OCI-LY1 (cell line): ENCODE measurements at regions not wholly inside any gene's neighbourhood (a gene's known extent, or its start where the extent isn't known, plus 50 kb on each side); places are given as distances from the start of the nearest gene placed in this dataset.

ENCODE experiments used
- H2AFZ ChIP-seq: fragments of 200-600 bp; sonication (generic), shearing (Covaris generic); 2 replicates; pipeline ENCODE4 v1.6.0; 2014; ENCODE audit warnings: antibody characterized with exemption, mild to moderate bottlenecking, low read length
- H3F3A ChIP-seq: fragments of 200-600 bp; sonication (generic), shearing (Covaris generic); 2 replicates; pipeline ENCODE4 v1.6.0; 2014; ENCODE audit warnings: mild to moderate bottlenecking, antibody characterized with exemption, low read length, moderate library complexity; ENCODE audit not compliant: insufficient read depth
- H3K27ac ChIP-seq: fragments of 200-600 bp; sonication (generic); 2 replicates; pipeline ENCODE4 v1.5.1; 2014; ENCODE audit warnings: low read length, mixed run types, mild to moderate bottlenecking, low read depth; ENCODE audit not compliant: poor library complexity, severe bottlenecking
- H3K27me3 ChIP-seq: fragments of 200-600 bp; sonication (generic); 2 replicates; pipeline ENCODE4 v1.6.0; 2014; ENCODE audit warnings: antibody characterized with exemption, mild to moderate bottlenecking, low read length, moderate library complexity; ENCODE audit not compliant: insufficient read depth
- H3K36me3 ChIP-seq: fragments of 200-600 bp; sonication (generic); 2 replicates; pipeline ENCODE4 v1.6.1; 2014; ENCODE audit warnings: mild to moderate bottlenecking, antibody characterized with exemption, low read length, moderate library complexity, mixed read lengths; ENCODE audit not compliant: insufficient read depth
- H3K4me1 ChIP-seq: fragments of 200-600 bp; sonication (generic); 2 replicates; pipeline ENCODE4 v1.5.1; 2014; ENCODE audit warnings: mild to moderate bottlenecking, low read length, moderate library complexity; ENCODE audit not compliant: insufficient read depth, severe bottlenecking
- H3K4me2 ChIP-seq: fragments of 200-600 bp; sonication (generic), shearing (Covaris generic); 2 replicates; pipeline ENCODE4 v1.6.1; 2014; ENCODE audit warnings: low read length
- H3K4me3 ChIP-seq: fragments of 200-600 bp; sonication (generic); 2 replicates; pipeline ENCODE4 v1.5.1; 2014; ENCODE audit warnings: low read length, low read depth, mild to moderate bottlenecking, mixed read lengths; ENCODE audit not compliant: poor library complexity, severe bottlenecking
- H3K79me2 ChIP-seq: fragments of 200-600 bp; shearing (Covaris generic); 2 replicates; pipeline ENCODE4 v1.6.1; 2016; ENCODE audit warnings: mixed run types, low read length, mixed read lengths; ENCODE audit not compliant: insufficient read depth
- H3K9ac ChIP-seq: fragments of 200-600 bp; sonication (generic), shearing (Covaris generic); 2 replicates; pipeline ENCODE4 v1.6.1; 2014; ENCODE audit warnings: mild to moderate bottlenecking, low read length, mixed read lengths
- H3K9me2 ChIP-seq: fragments of 200-600 bp; sonication (generic), shearing (Covaris generic); 2 replicates; pipeline ENCODE4 v1.6.1; 2014; ENCODE audit warnings: low read depth, mild to moderate bottlenecking, low read length, mixed read lengths
- H3K9me3 ChIP-seq: fragments of 200-600 bp; shearing (Covaris generic); 2 replicates; pipeline ENCODE4 v1.6.1; 2014; ENCODE audit warnings: low read length, mixed read lengths
- H4K20me1 ChIP-seq: fragments of 200-600 bp; sonication (generic), shearing (Covaris generic); 2 replicates; pipeline ENCODE4 v1.6.0; 2016; ENCODE audit warnings: mild to moderate bottlenecking, low read length; ENCODE audit not compliant: insufficient read depth
- CTCF ChIP-seq: fragments of 200-600 bp; sonication (generic), shearing (Covaris generic); IDR thresholded peaks from 2 replicates; pipeline ENCODE4 v1.5.1; 2017; ENCODE audit warnings: mild to moderate bottlenecking, antibody characterized with exemption, low read length, moderate library complexity, mixed read lengths
- EZH2 ChIP-seq: fragments of 200-600 bp; sonication (generic), shearing (Covaris generic); IDR thresholded peaks from 2 replicates; pipeline ENCODE4 v1.8.0; 2017; ENCODE audit warnings: borderline replicate concordance, mixed run types, mild to moderate bottlenecking, antibody characterized with exemption, low read length, moderate library complexity, mixed read lengths

- H3F3A ChIP-seq: no peaks in the 10 kb centered on the region
- H3K27me3 ChIP-seq: no peaks in the 10 kb centered on the region
- no peak overlapping the region for H3K4me2 ChIP-seq
- no peaks in the 10 kb centered on the region for H4K20me1 ChIP-seq
- H3K36me3 ChIP-seq: no peaks in the 10 kb centered on the region
- no peak overlapping the region for H2AFZ ChIP-seq
- no peaks in the 10 kb centered on the region for H3K79me2 ChIP-seq
- TF ChIP-seq CTCF (no peak), EZH2 (no peak)
- no peak overlapping the region for H3K27ac ChIP-seq
- H3K9ac ChIP-seq: no peak overlapping the region
- no peaks in the 10 kb centered on the region for H3K9me2 ChIP-seq
- no peaks in the 10 kb centered on the region for H3K9me3 ChIP-seq
- H3K4me1 ChIP-seq: no peaks in the 10 kb centered on the region
- H3K4me3 ChIP-seq: no peak overlapping the region
Observed at GRCh38 chr2:129733041-129733440, 246.4 kb upstream of the RAB6C start.

GRCh38 chr2:129733579-129733978 is 245.9 kb upstream of the RAB6C start:
- Histone ChIP-seq H3K4me1 (no peaks in the 10 kb centered on the region), H3K9me2 (no peaks in the 10 kb centered on the region), H3K27ac (no peak overlapping the region), H3K4me2 (no peak overlapping the region), H3K27me3 (no peaks in the 10 kb centered on the region), H3K36me3 (no peaks in the 10 kb centered on the region), H3K79me2 (no peaks in the 10 kb centered on the region), H3K4me3 (no peak overlapping the region), H3K9me3 (no peaks in the 10 kb centered on the region), H4K20me1 (no peaks in the 10 kb centered on the region), H2AFZ (no peak overlapping the region), H3F3A (no peaks in the 10 kb centered on the region), H3K9ac (no peak overlapping the region)
- no peak for TF ChIP-seq CTCF
- no peak for TF ChIP-seq EZH2

DNA sequence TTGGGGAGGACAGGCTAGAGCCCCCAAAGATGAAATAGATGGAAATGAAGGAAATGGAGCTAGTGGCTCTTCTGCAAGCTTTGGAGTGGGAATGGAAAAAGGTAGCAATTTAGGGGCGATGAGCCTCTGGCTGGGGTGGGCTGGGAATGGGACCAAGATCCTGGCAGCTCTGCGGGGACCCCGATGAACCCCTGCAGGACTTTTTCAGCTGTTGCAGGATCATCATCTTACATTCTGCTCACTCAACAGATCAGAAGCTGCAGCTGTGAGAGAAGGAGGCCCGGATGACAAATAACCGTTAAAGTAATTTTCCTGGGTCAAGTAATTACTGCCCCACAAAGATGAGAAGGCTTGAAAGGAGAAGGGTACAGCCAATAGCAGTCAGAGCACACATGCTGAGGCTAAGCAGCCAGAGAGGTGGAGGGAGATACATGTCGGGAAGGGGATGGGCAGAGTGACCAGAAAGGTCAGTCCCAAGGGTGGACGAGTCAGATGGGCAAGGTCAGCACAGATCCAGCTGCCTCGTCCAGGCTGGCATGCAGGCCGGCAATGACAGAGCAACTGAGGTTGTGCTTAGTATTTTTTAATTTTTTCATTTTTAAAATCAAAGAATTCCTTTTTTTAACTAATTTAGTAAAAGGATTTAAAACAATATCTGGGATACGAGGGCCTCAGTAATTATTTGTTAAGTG is 245.0 kb upstream of the RAB6C start:
- no peak overlapping the region for H3K4me2 ChIP-seq

More for the DNA sequence above, 245.0 kb upstream of the RAB6C start:
- no peak overlapping the region for H2AFZ ChIP-seq
- no peaks in the 10 kb centered on the region for H3K36me3 ChIP-seq
- no peak overlapping the region for H3K4me3 ChIP-seq
- H3K79me2 ChIP-seq: no peaks in the 10 kb centered on the region
- no peaks in the 10 kb centered on the region for H3K9me3 ChIP-seq
- no peak overlapping the region for H3K9ac ChIP-seq
- H3K27me3 ChIP-seq: no peaks in the 10 kb centered on the region
- H3K4me1 ChIP-seq: no peaks in the 10 kb centered on the region
- no peaks in the 10 kb centered on the region for H4K20me1 ChIP-seq
- H3F3A ChIP-seq: no peaks in the 10 kb centered on the region
- no peak overlapping the region for H3K27ac ChIP-seq
- no peaks in the 10 kb centered on the region for H3K9me2 ChIP-seq
- TF ChIP-seq CTCF (no peak), EZH2 (no peak)
